ENCODE measurements at regions not wholly inside any gene's neighbourhood (a gene's known extent, or its start where the extent isn't known, plus 50 kb on each side); places are given as distances from the start of the nearest gene placed in this dataset.

DNA sequence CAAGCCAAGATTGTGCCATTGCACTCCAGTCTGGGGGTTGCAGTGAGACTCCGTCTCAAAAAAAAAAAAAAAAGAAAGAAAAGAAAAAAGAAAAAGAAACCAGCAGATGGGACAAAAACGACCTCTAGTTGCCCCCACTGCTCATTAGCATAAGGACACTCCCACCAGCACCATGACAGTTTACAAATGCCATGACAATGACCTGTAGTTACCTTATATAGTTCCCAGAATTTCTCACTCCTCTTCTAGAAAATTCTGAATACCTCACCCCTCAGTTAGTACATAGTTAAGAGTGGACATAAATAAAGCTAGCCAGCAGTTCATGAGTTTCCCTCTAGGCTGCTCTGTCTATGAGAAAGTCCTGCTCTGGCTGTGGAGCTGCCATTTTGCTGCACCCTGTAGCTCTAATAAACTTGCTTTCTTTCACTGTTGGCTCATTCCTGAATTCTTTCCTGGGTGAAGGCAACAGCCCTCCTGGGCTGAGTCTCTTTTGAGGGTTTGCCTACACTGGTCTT lies 276.8 kb upstream of the AKR1E2 start:
- no peaks in the 10 kb centered on the region for H3F3A ChIP-seq (ENCODE audit: low read length, unreplicated experiment)
- H3K4me2 ChIP-seq (ENCODE audit: low read length): no peak overlapping the region
- H2AFZ ChIP-seq (ENCODE audit: low read length): no peak overlapping the region
- intact Hi-C loops (cut with micrococcal nuclease): loop anchor here (10.0 kb wide), 2 partner anchors 106 to 216 kb away; no protein-coding TSS in a partner anchor
- CTCF ChIA-PET: no interaction called here
- no TSS peak for BruUV-seq (replicated peaks)
- no peak overlapping the region for H3K4me3 ChIP-seq (ENCODE audit: low read length)
- no peak overlapping the region for H3K27ac ChIP-seq (ENCODE audit: low read length)
- H3K36me3 ChIP-seq (ENCODE audit: low read depth, low read length): no peaks in the 10 kb centered on the region
- no peaks in the 10 kb centered on the region for H3K27me3 ChIP-seq (ENCODE audit: low read length)
- DNase-seq: no peak
- no peaks in the 10 kb centered on the region for H3K9me2 ChIP-seq (replicated peaks; ENCODE audit: low read length)
- H3K9ac ChIP-seq (ENCODE audit: low read length): no peak overlapping the region
- H3K9me3 ChIP-seq (ENCODE audit: low read length): no peaks in the 10 kb centered on the region
- peaks cover 7% of the 10 kb centered on the region; the same call in 1 of the 2 replicates for H3K4me1 ChIP-seq (ENCODE audit: insufficient read depth, low read length)
- H4K20me1 ChIP-seq (ENCODE audit: low read length): no peaks in the 10 kb centered on the region
- POLR2A ChIA-PET (ENCODE audit: unreplicated experiment): no interaction called here
- no peak for TF ChIP-seq EZH2phosphoT487 (IDR thresholded peaks at IDR 0.05; ENCODE audit: borderline replicate concordance, low read length)
- no peak for TF ChIP-seq CTCF (conservative IDR thresholded peaks at IDR 0.05; ENCODE audit: low read depth, low read length)
- TF ChIP-seq EZH2 (IDR thresholded peaks at IDR 0.05; ENCODE audit: low read length, unreplicated experiment): no peak
- ATAC-seq: no peak
- H3K79me2 ChIP-seq (ENCODE audit: low read length): no peaks in the 10 kb centered on the region

DNA sequence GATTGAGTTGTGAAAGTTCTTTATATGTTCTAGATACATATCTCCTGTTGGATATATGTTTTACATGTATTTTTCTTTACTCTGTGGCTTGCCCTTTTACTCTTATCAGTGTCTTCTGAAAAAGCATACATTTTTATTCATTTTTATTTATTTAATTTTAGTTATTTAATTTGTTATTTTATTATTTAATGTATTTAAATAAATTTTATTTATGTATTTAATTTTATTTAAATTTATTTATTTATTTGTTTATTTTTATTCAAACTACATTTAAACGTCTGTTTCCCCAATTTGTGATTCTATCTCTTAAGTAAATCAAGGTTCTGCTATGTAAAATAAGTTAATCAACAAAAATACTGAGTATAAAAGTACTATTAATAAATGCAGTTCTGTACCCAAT lies 279.1 kb upstream of the AKR1E2 start:
- H3K9ac ChIP-seq (ENCODE audit: low read length): no peak overlapping the region
- DNase-seq (no peak), ATAC-seq (no peak)
- H3K79me2 ChIP-seq (ENCODE audit: low read length): no peaks in the 10 kb centered on the region
- CTCF ChIA-PET: no interaction called here
- TF ChIP-seq EZH2phosphoT487 (IDR thresholded peaks at IDR 0.05; ENCODE audit: borderline replicate concordance, low read length) (no peak), CTCF (conservative IDR thresholded peaks at IDR 0.05; ENCODE audit: low read depth, low read length) (no peak), EZH2 (IDR thresholded peaks at IDR 0.05; ENCODE audit: low read length, unreplicated experiment) (no peak)
- H3F3A ChIP-seq (ENCODE audit: low read length, unreplicated experiment): no peaks in the 10 kb centered on the region
- no peak overlapping the region for H3K27ac ChIP-seq (ENCODE audit: low read length)
- H3K9me3 ChIP-seq (ENCODE audit: low read length): no peaks in the 10 kb centered on the region
- H3K9me2 ChIP-seq (replicated peaks; ENCODE audit: low read length): no peaks in the 10 kb centered on the region
- peak overlapping the region; percentile 58 for H2AFZ ChIP-seq (ENCODE audit: low read length)
- H3K4me1 ChIP-seq (ENCODE audit: insufficient read depth, low read length): peaks cover 9% of the 10 kb centered on the region; the same call in 1 of the 2 replicates
- BruUV-seq (replicated peaks): no TSS peak
- POLR2A ChIA-PET (ENCODE audit: unreplicated experiment): no interaction called here
- no peaks in the 10 kb centered on the region for H3K27me3 ChIP-seq (ENCODE audit: low read length)
- intact Hi-C loops (cut with micrococcal nuclease): loop anchor here (10.0 kb wide), 2 partner anchors 108 to 218 kb away; no protein-coding TSS in a partner anchor
- H3K4me3 ChIP-seq (ENCODE audit: low read length): no peak overlapping the region
- H3K4me2 ChIP-seq (ENCODE audit: low read length): peak overlapping the region; percentile 42
- H4K20me1 ChIP-seq (ENCODE audit: low read length): no peaks in the 10 kb centered on the region
- H3K36me3 ChIP-seq (ENCODE audit: low read depth, low read length): no peaks in the 10 kb centered on the region

- Histone ChIP-seq H3K27ac (ENCODE audit: low read length) (peak overlapping the region; percentile 73), H3K4me3 (ENCODE audit: low read length) (no peak overlapping the region), H3K9ac (ENCODE audit: low read length) (no peak overlapping the region), H3F3A (ENCODE audit: low read length, unreplicated experiment) (no peaks in the 10 kb centered on the region), H3K9me2 (replicated peaks; ENCODE audit: low read length) (no peaks in the 10 kb centered on the region), H2AFZ (ENCODE audit: low read length) (peak overlapping the region; percentile 58), H3K79me2 (ENCODE audit: low read length) (no peaks in the 10 kb centered on the region), H3K4me2 (ENCODE audit: low read length) (peak overlapping the region; percentile 42), H3K36me3 (ENCODE audit: low read depth, low read length) (no peaks in the 10 kb centered on the region), H4K20me1 (ENCODE audit: low read length) (no peaks in the 10 kb centered on the region), H3K9me3 (ENCODE audit: low read length) (no peaks in the 10 kb centered on the region), H3K4me1 (ENCODE audit: insufficient read depth, low read length) (peaks cover 14% of the 10 kb centered on the region), H3K27me3 (ENCODE audit: low read length) (no peaks in the 10 kb centered on the region)
- ATAC-seq: peak; percentile 80
- DNase-seq: peak; percentile 47
- POLR2A ChIA-PET (ENCODE audit: unreplicated experiment): no interaction called here
- no peak for TF ChIP-seq EZH2 (IDR thresholded peaks at IDR 0.05; ENCODE audit: low read length, unreplicated experiment)
- TF ChIP-seq CTCF (conservative IDR thresholded peaks at IDR 0.05; ENCODE audit: low read depth, low read length): no peak
- TF ChIP-seq EZH2phosphoT487 (IDR thresholded peaks at IDR 0.05; ENCODE audit: borderline replicate concordance, low read length): no peak
- intact Hi-C loops (cut with micrococcal nuclease): loop anchor here (10.0 kb wide), 2 partner anchors 108 to 218 kb away; no protein-coding TSS in a partner anchor
- CTCF ChIA-PET: no interaction called here
- BruUV-seq (replicated peaks): no TSS peak
Observed at GRCh38 chr10:4546500-4546899, 279.5 kb upstream of the AKR1E2 start.

Data from PC-3 (cell line).